ENCODE measurements at regions not wholly inside any gene's neighbourhood (a gene's known extent, or its start where the extent isn't known, plus 50 kb on each side); places are given as distances from the start of the nearest gene placed in this dataset.

- TF ChIP-seq CTCF (IDR thresholded peaks at IDR 0.05; ENCODE audit: low read depth, low read length): no peak
- no peak for TF ChIP-seq EZH2phosphoT487 (IDR thresholded peaks at IDR 0.05; ENCODE audit: low read depth)
These were observed 55.3 kb upstream of the ADO start for GRCh38 chr10:62749093-62749683.
